ENCODE measurements at regions not wholly inside any gene's neighbourhood (a gene's known extent, or its start where the extent isn't known, plus 50 kb on each side); places are given as distances from the start of the nearest gene placed in this dataset.

- no peak for TF ChIP-seq CTCF (IDR thresholded peaks at IDR 0.05)
- no peak for TF ChIP-seq POLR2AphosphoS5 (IDR thresholded peaks at IDR 0.05)
- no peak for TF ChIP-seq POLR2A (IDR thresholded peaks at IDR 0.05)
Measured at GRCh38 chr20:12269579-12269978, 351.9 kb downstream of the BTBD3 start.
